Activated naive CD4-positive, alpha-beta T cell treated with anti-CD3 and anti-CD28 coated beads, Interleukin-2, amount 10 ng/mL, durations not matched to agents 7 days and 5 days (primary cell): ENCODE measurements at regions not wholly inside any gene's neighbourhood (a gene's known extent, or its start where the extent isn't known, plus 50 kb on each side); places are given as distances from the start of the nearest gene placed in this dataset.
"Not testable (repeated sequence)": the region's sequence is repeated elsewhere in the genome, so short reads cannot be mapped to it uniquely, and the experiment has no call there.

Experiments used
- CTCF ChIA-PET: fragments of 350-600 bp; sonication (Branson Sonifier 250); formaldehyde crosslinking; loops from one replicate; lab custom pipeline; 2021; ENCODE audit warnings: antibody characterized with exemption; lab: Charles Lee
- DNase-seq: peaks from one replicate; pipeline ENCODE4 v3.0.0-alpha.2; 2020
- H3K27ac Mint-ChIP-seq: one replicate; pipeline ENCODE4 v1.8.0; 2021; ENCODE audit warnings: mild to moderate bottlenecking, moderate library complexity, mixed read lengths
- H3K27me3 Mint-ChIP-seq: one replicate; pipeline ENCODE4 v1.8.0; 2021; ENCODE audit warnings: mild to moderate bottlenecking, mixed read lengths
- H3K36me3 Mint-ChIP-seq: one replicate; pipeline ENCODE4 v1.8.0; 2021; ENCODE audit warnings: mixed read lengths
- H3K4me1 Mint-ChIP-seq: one replicate; pipeline ENCODE4 v1.8.0; 2021; ENCODE audit warnings: mixed read lengths
- H3K4me3 Mint-ChIP-seq: one replicate; pipeline ENCODE4 v1.8.0; 2021; ENCODE audit warnings: mild to moderate bottlenecking, moderate library complexity, mixed read lengths
- H3K9me3 Mint-ChIP-seq: one replicate; pipeline ENCODE4 v1.8.0; 2021; ENCODE audit warnings: mixed read lengths

GRCh38 chr7:57198801-57199200 is 66.6 kb upstream of the ZNF479 start:
- Mint-ChIP-seq H3K27me3 (no peaks in the 10 kb centered on the region), H3K36me3 (no peaks in the 10 kb centered on the region), H3K27ac (no peak overlapping the region), H3K4me3 (no peak overlapping the region), H3K4me1 (no peaks in the 10 kb centered on the region), H3K9me3 (peaks cover 11% of the 10 kb centered on the region)
- DNase-seq: no peak
- CTCF ChIA-PET: no interaction called here

GRCh38 chr7:57199252-57199651 is 67.0 kb upstream of the ZNF479 start:
- no peaks in the 10 kb centered on the region for H3K4me1 Mint-ChIP-seq
- CTCF ChIA-PET: no interaction called here
- H3K27ac Mint-ChIP-seq: no peak overlapping the region

GRCh38 chr7:57201021-57201894 is 69.0 kb upstream of the ZNF479 start:
- no peaks in the 10 kb centered on the region for H3K36me3 Mint-ChIP-seq
- no peaks in the 10 kb centered on the region for H3K4me1 Mint-ChIP-seq
- no peak for DNase-seq
- peaks cover 26% of the 10 kb centered on the region for H3K9me3 Mint-ChIP-seq
- no peak overlapping the region for H3K27ac Mint-ChIP-seq
- no peak overlapping the region for H3K4me3 Mint-ChIP-seq
- CTCF ChIA-PET: no interaction called here
- H3K27me3 Mint-ChIP-seq: no peaks in the 10 kb centered on the region

More at GRCh38 chr7:57199252-57199651, 67.0 kb upstream of the ZNF479 start:
- Mint-ChIP-seq H3K36me3 (no peaks in the 10 kb centered on the region), H3K4me3 (no peak overlapping the region), H3K9me3 (peaks cover 14% of the 10 kb centered on the region), H3K27me3 (no peaks in the 10 kb centered on the region)
- DNase-seq: no peak

GRCh38 chr7:57201895-57202210 is 69.6 kb upstream of the ZNF479 start:
- DNase-seq: no peak
- CTCF ChIA-PET: no interaction called here
- Mint-ChIP-seq H3K36me3 (no peaks in the 10 kb centered on the region), H3K27ac (no peak overlapping the region), H3K27me3 (no peaks in the 10 kb centered on the region), H3K4me1 (no peaks in the 10 kb centered on the region), H3K9me3 (peaks cover 26% of the 10 kb centered on the region), H3K4me3 (no peak overlapping the region)

GRCh38 chr7:57202274-57202673 is 70.0 kb upstream of the ZNF479 start:
- no peaks in the 10 kb centered on the region for H3K27me3 Mint-ChIP-seq
- peaks cover 26% of the 10 kb centered on the region for H3K9me3 Mint-ChIP-seq
- no peak for DNase-seq
- CTCF ChIA-PET: no interaction called here
- H3K36me3 Mint-ChIP-seq: no peaks in the 10 kb centered on the region
- H3K4me1 Mint-ChIP-seq: no peaks in the 10 kb centered on the region
- no peak overlapping the region for H3K4me3 Mint-ChIP-seq
- no peak overlapping the region for H3K27ac Mint-ChIP-seq

GRCh38 chr7:57203161-57203791 is 71.0 kb upstream of the ZNF479 start:
- Mint-ChIP-seq H3K9me3 (peaks cover 33% of the 10 kb centered on the region), H3K27me3 (no peaks in the 10 kb centered on the region), H3K4me1 (no peaks in the 10 kb centered on the region), H3K36me3 (no peaks in the 10 kb centered on the region), H3K27ac (no peak overlapping the region), H3K4me3 (no peak overlapping the region)
- no peak for DNase-seq
- CTCF ChIA-PET: no interaction called here

GRCh38 chr7:57203858-57204257 is 71.6 kb upstream of the ZNF479 start:
- peaks cover 36% of the 10 kb centered on the region for H3K9me3 Mint-ChIP-seq

GRCh38 chr7:57204411-57204811 is 72.2 kb upstream of the ZNF479 start:
- H3K27me3 Mint-ChIP-seq: no peaks in the 10 kb centered on the region
- H3K4me1 Mint-ChIP-seq: no peaks in the 10 kb centered on the region
- CTCF ChIA-PET: no interaction called here
- no peak overlapping the region for H3K4me3 Mint-ChIP-seq
- no peak overlapping the region for H3K27ac Mint-ChIP-seq
- no peak for DNase-seq
- H3K9me3 Mint-ChIP-seq: peaks cover 40% of the 10 kb centered on the region
- no peaks in the 10 kb centered on the region for H3K36me3 Mint-ChIP-seq

More at GRCh38 chr7:57203858-57204257, 71.6 kb upstream of the ZNF479 start:
- H3K36me3 Mint-ChIP-seq, CTCF ChIA-PET, H3K4me1 Mint-ChIP-seq, H3K27ac Mint-ChIP-seq, H3K27me3 Mint-ChIP-seq, H3K4me3 Mint-ChIP-seq, DNase-seq: not testable (repeated sequence)

- Mint-ChIP-seq H3K9me3 (peaks cover 42% of the 10 kb centered on the region), H3K36me3 (no peaks in the 10 kb centered on the region), H3K27ac (no peak overlapping the region), H3K27me3 (no peaks in the 10 kb centered on the region), H3K4me3 (no peak overlapping the region), H3K4me1 (no peaks in the 10 kb centered on the region)
- CTCF ChIA-PET: no interaction called here
- no peak for DNase-seq
Measured at GRCh38 chr7:57205000-57205399, 72.8 kb upstream of the ZNF479 start.

GRCh38 chr7:57207836-57208235 is 75.6 kb upstream of the ZNF479 start:
- no peaks in the 10 kb centered on the region for H3K4me1 Mint-ChIP-seq
- H3K27ac Mint-ChIP-seq: no peak overlapping the region
- CTCF ChIA-PET: no interaction called here
- no peak for DNase-seq
- H3K4me3 Mint-ChIP-seq: no peak overlapping the region
- H3K36me3 Mint-ChIP-seq: no peaks in the 10 kb centered on the region
- H3K27me3 Mint-ChIP-seq: no peaks in the 10 kb centered on the region
- H3K9me3 Mint-ChIP-seq: peaks cover 39% of the 10 kb centered on the region

- no peak overlapping the region for H3K27ac Mint-ChIP-seq
- no peak for DNase-seq
- no peaks in the 10 kb centered on the region for H3K36me3 Mint-ChIP-seq
- H3K4me1 Mint-ChIP-seq: no peaks in the 10 kb centered on the region
- no peaks in the 10 kb centered on the region for H3K27me3 Mint-ChIP-seq
- CTCF ChIA-PET: no interaction called here
- H3K9me3 Mint-ChIP-seq: peaks cover 47% of the 10 kb centered on the region
- H3K4me3 Mint-ChIP-seq: no peak overlapping the region
Measured at GRCh38 chr7:57210212-57210611, 78.0 kb upstream of the ZNF479 start.

- H3K27me3 Mint-ChIP-seq: no peaks in the 10 kb centered on the region
- no peaks in the 10 kb centered on the region for H3K36me3 Mint-ChIP-seq
- H3K9me3 Mint-ChIP-seq: peaks cover 49% of the 10 kb centered on the region
- H3K4me3 Mint-ChIP-seq: no peak overlapping the region
- DNase-seq: no peak
- CTCF ChIA-PET: no interaction called here
- no peak overlapping the region for H3K27ac Mint-ChIP-seq
- H3K4me1 Mint-ChIP-seq: no peaks in the 10 kb centered on the region
Measured at GRCh38 chr7:57210871-57211270, 78.6 kb upstream of the ZNF479 start.

- Mint-ChIP-seq H3K27me3 (no peaks in the 10 kb centered on the region), H3K4me3 (no peak overlapping the region), H3K27ac (no peak overlapping the region), H3K9me3 (peaks cover 53% of the 10 kb centered on the region), H3K36me3 (no peaks in the 10 kb centered on the region), H3K4me1 (no peaks in the 10 kb centered on the region)
- no peak for DNase-seq
- CTCF ChIA-PET: no interaction called here
Measured at GRCh38 chr7:57211428-57212100, 79.3 kb upstream of the ZNF479 start.

- H3K4me3 Mint-ChIP-seq: no peak overlapping the region
- CTCF ChIA-PET: no interaction called here
- H3K9me3 Mint-ChIP-seq: peaks cover 70% of the 10 kb centered on the region
- no peaks in the 10 kb centered on the region for H3K4me1 Mint-ChIP-seq
- no peak for DNase-seq
- H3K27ac Mint-ChIP-seq: no peak overlapping the region
- H3K27me3 Mint-ChIP-seq: no peaks in the 10 kb centered on the region
- H3K36me3 Mint-ChIP-seq: peaks cover 7% of the 10 kb centered on the region
Measured at GRCh38 chr7:57215423-57215822, 83.2 kb upstream of the ZNF479 start.

GRCh38 chr7:57216340-57216739 is 84.1 kb upstream of the ZNF479 start:
- Mint-ChIP-seq H3K36me3 (peaks cover 9% of the 10 kb centered on the region), H3K4me1 (no peaks in the 10 kb centered on the region), H3K27me3 (no peaks in the 10 kb centered on the region), H3K9me3 (peaks cover 76% of the 10 kb centered on the region), H3K27ac (no peak overlapping the region), H3K4me3 (no peak overlapping the region)
- CTCF ChIA-PET: no interaction called here
- DNase-seq: no peak
